ENCODE measurements at regions not wholly inside any gene's neighbourhood (a gene's known extent, or its start where the extent isn't known, plus 50 kb on each side); places are given as distances from the start of the nearest gene placed in this dataset.

GRCh38 chr3:22141769-22142168 is 390.8 kb upstream of the ZNF385D start:
- TF ChIP-seq, protein P1, sequence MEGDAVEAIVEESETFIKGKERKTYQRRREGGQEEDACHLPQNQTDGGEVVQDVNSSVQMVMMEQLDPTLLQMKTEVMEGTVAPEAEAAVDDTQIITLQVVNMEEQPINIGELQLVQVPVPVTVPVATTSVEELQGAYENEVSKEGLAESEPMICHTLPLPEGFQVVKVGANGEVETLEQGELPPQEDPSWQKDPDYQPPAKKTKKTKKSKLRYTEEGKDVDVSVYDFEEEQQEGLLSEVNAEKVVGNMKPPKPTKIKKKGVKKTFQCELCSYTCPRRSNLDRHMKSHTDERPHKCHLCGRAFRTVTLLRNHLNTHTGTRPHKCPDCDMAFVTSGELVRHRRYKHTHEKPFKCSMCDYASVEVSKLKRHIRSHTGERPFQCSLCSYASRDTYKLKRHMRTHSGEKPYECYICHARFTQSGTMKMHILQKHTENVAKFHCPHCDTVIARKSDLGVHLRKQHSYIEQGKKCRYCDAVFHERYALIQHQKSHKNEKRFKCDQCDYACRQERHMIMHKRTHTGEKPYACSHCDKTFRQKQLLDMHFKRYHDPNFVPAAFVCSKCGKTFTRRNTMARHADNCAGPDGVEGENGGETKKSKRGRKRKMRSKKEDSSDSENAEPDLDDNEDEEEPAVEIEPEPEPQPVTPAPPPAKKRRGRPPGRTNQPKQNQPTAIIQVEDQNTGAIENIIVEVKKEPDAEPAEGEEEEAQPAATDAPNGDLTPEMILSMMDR (IDR thresholded peaks at IDR 0.05), result no peak
- TF ChIP-seq EP300 (IDR thresholded peaks at IDR 0.05) (no peak), POLR2A (IDR thresholded peaks at IDR 0.05) (no peak)
